Upper lobe of left lung (tissue), 6 donors: ENCODE measurements at regions not wholly inside any gene's neighbourhood (a gene's known extent, or its start where the extent isn't known, plus 50 kb on each side); places are given as distances from the start of the nearest gene placed in this dataset.

Experiments used
- ATAC-seq, 2 donors: fragments of 200-7000 bp; cut with Tn5 transposase; one replicate each; pipeline ENCODE4 v1.9.1; 2022; ENCODE audit warnings: mild to moderate bottlenecking in 2 of 2, moderate library complexity in 2 of 2; ENCODE audit not compliant: low FRiP score in 2 of 2
- DNase-seq, 2 donors: peaks; one replicate each; pipeline ENCODE4 v3.0.0-alpha.2; 2019 to 2020
- H3K27ac ChIP-seq, 4 donors: fragments of 200-600 bp; sonication (generic); one replicate each; pipeline ENCODE4 v1.5.1; 2016 to 2019
- H3K27me3 ChIP-seq, 4 donors: fragments of 200-600 bp; sonication (generic); one replicate each; pipeline ENCODE4 v1.5.1; 2017 to 2019
- H3K36me3 ChIP-seq, 4 donors: fragments of 200-600 bp; sonication (generic); one replicate each; pipeline ENCODE4 v1.5.1; 2016 to 2019
- H3K4me1 ChIP-seq, 4 donors: fragments of 200-600 bp; sonication (generic); one replicate each; pipeline ENCODE4 v1.5.1; 2018 to 2019
- H3K4me3 ChIP-seq, 4 donors: fragments of 200-600 bp; sonication (generic); one replicate each; pipeline ENCODE4 v1.5.1; 2017 to 2019; ENCODE audit warnings: mild to moderate bottlenecking in 2 of 4, moderate library complexity in 1 of 4
- H3K9me3 ChIP-seq, 4 donors: fragments of 200-600 bp; sonication (generic); one replicate each; pipeline ENCODE4 v1.5.1; 2018 to 2019
- CTCF ChIP-seq, 6 experiments: fragments of 450-650 bp in 4 of 6; fragments of 200-600 bp in 2 of 6; sonication (generic) in 2 of 6; IDR thresholded peaks; one replicate each; pipeline ENCODE4 v1.5.1; 2016 to 2019; ENCODE audit warnings: antibody characterized with exemption in 6 of 6
- EP300 ChIP-seq, 4 donors: sonication (generic); formaldehyde crosslinking; IDR thresholded peaks; one replicate each; pipeline ENCODE4 v1.5.1; 2017; ENCODE audit warnings: antibody characterized with exemption in 4 of 4, control low read depth in 2 of 4
- POLR2A ChIP-seq, 4 donors: fragments of 450-650 bp; IDR thresholded peaks; one replicate each; pipeline ENCODE4 v1.5.1; 2016 to 2017; ENCODE audit warnings: antibody characterized with exemption in 4 of 4, mild to moderate bottlenecking in 2 of 4
- POLR2AphosphoS5 ChIP-seq, 2 donors: sonication (generic); formaldehyde crosslinking; IDR thresholded peaks; one replicate each; pipeline ENCODE4 v1.5.1; 2017; ENCODE audit warnings: antibody characterized with exemption in 2 of 2
- WGBS, 2 donors: methylation state at CpG; one replicate each; pipeline ENCODE4 v1.1.5; 2017 to 2018; 5-methylcytosine and 5-hydroxymethylcytosine counted together
- donor health status: DM: no; HTN: no; CAD: no; lungs with moderate emphysema.
- donor health status: DM: no; HTN: yes; CAD: no; lungs with severe emphysema.

DNA sequence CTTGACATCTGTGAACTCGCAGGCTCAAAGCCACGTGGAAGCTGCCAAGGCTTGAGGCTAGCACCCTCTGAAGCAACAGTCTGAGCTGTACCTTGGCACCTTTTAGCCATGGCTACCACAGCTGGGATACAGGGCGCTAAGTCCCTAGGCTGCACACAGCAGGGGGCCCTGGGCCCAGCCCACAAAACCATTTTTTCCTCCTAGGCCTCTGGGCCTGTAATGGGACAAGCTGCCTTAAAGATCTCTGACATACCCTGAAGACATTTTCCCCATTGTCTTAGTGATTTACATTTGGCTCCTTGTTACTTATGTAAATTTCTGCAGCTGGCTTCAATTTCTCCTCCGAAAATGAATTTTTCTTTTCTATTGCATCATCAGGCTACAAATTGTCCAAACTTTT is 455.9 kb downstream of the TDRD3 start:
- Histone ChIP-seq H3K27me3 (no peaks in the 10 kb centered on the region), H3K9me3 (peaks cover 0 to 14% (median 4%) of the 10 kb centered on the region in 4 donors), H3K4me3 (no peak overlapping the region), H3K4me1 (no peaks in the 10 kb centered on the region), H3K27ac (no peak overlapping the region), H3K36me3 (no peaks in the 10 kb centered on the region)
- 80 to 91% methylated on average over 4 of the region's 4 CpGs for WGBS, 2 donors
- ATAC-seq (no peak), DNase-seq (no peak)
- TF ChIP-seq CTCF (IDR thresholded peaks at IDR 0.05) (no peak), POLR2A (IDR thresholded peaks at IDR 0.05) (no peak), EP300 (IDR thresholded peaks at IDR 0.05) (no peak), POLR2AphosphoS5 (IDR thresholded peaks at IDR 0.05) (no peak)

DNA sequence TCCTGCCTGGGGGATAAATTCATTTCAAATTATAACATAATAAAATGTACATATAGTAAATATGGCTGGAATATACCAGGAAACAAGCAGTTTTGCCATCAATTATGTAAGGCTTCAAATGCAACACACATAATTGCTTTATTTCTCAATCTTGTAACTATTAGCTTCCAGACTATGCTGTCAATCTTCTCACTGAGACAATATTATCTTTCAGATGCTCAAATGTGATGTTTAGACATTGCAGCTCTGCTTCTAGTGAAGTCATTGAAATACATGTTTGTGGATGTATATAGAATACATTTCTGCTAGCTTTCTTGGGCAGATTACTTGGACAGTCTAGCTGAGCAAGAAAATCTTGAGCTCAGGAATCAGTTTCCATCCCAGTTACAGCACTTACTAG is 454.4 kb downstream of the TDRD3 start:
- Histone ChIP-seq H3K4me1 (no peaks in the 10 kb centered on the region), H3K36me3 (no peaks in the 10 kb centered on the region), H3K9me3 (peaks cover 0 to 14% (median 5%) of the 10 kb centered on the region in 4 donors), H3K27me3 (no peaks in the 10 kb centered on the region), H3K27ac (no peak overlapping the region), H3K4me3 (no peak overlapping the region)
- TF ChIP-seq EP300 (IDR thresholded peaks at IDR 0.05) (no peak), POLR2A (IDR thresholded peaks at IDR 0.05) (no peak), CTCF (IDR thresholded peaks at IDR 0.05) (no peak), POLR2AphosphoS5 (IDR thresholded peaks at IDR 0.05) (no peak)
- no peak for DNase-seq
- ATAC-seq, result no peak

DNA sequence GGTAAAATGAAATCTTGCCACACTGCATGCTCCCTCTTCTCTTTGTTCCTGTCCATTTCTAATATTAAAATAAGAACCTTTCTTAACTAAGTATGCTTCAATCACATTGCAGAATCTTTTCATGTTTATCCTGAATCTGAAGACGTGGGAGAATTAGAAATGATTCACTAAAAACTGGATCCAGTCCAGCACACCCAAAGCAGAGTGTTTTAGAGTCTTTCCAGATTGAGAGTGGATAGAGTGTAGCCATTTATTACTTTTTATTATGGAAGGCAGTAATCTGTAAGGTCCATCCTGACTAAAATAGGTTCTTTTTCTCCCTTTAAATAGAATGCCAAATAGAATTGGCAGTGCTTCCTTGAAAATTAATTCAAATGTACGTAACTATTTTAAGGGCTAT is 453.5 kb downstream of the TDRD3 start:
- TF ChIP-seq EP300 (IDR thresholded peaks at IDR 0.05), result no peak
- no peak for TF ChIP-seq CTCF (IDR thresholded peaks at IDR 0.05)
- TF ChIP-seq POLR2AphosphoS5 (IDR thresholded peaks at IDR 0.05), result no peak
- TF ChIP-seq POLR2A (IDR thresholded peaks at IDR 0.05), result no peak
- Histone ChIP-seq H3K4me1 (no peaks in the 10 kb centered on the region), H3K4me3 (no peak overlapping the region), H3K27me3 (no peaks in the 10 kb centered on the region), H3K27ac (no peak overlapping the region), H3K36me3 (no peaks in the 10 kb centered on the region), H3K9me3 (peaks cover 0 to 14% (median 5%) of the 10 kb centered on the region in 4 donors)
- DNase-seq, result no peak
- no peak for ATAC-seq
- 48 to 59% methylated on average over 2 of the region's 2 CpGs for WGBS, 2 donors

DNA sequence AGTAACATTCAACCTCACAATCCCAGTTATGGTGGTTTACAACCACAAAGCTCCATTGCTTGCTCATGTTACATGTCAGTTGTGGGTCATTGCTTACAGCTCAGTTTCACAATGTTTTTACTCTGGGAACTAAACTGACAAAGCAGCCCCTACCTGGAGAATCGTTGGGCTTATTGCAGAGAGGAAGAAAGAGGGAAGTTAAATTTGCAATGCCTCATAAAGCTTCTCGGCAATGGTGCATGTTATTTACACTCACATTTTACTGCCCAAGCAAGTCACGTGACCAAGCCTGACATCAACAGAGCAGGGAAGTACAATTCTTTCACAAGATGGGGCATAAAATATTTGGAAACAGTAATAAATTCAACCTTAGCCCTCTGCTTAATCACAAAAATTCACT is 441.6 kb downstream of the TDRD3 start:
- no peaks in the 10 kb centered on the region for H3K4me1 ChIP-seq
- H3K9me3 ChIP-seq, result no peaks in the 10 kb centered on the region
- H3K4me3 ChIP-seq, result no peak overlapping the region
- DNase-seq (no peak), ATAC-seq (no peak)
- no peak overlapping the region for H3K27ac ChIP-seq
- WGBS, 2 donors, result 52 to 55% methylated on average over 3 of the region's 3 CpGs
- H3K36me3 ChIP-seq, result no peaks in the 10 kb centered on the region
- no peak for TF ChIP-seq POLR2A (IDR thresholded peaks at IDR 0.05)
- no peak for TF ChIP-seq EP300 (IDR thresholded peaks at IDR 0.05)
- TF ChIP-seq CTCF (IDR thresholded peaks at IDR 0.05), result no peak
- TF ChIP-seq POLR2AphosphoS5 (IDR thresholded peaks at IDR 0.05), result no peak
- H3K27me3 ChIP-seq, result no peaks in the 10 kb centered on the region

DNA sequence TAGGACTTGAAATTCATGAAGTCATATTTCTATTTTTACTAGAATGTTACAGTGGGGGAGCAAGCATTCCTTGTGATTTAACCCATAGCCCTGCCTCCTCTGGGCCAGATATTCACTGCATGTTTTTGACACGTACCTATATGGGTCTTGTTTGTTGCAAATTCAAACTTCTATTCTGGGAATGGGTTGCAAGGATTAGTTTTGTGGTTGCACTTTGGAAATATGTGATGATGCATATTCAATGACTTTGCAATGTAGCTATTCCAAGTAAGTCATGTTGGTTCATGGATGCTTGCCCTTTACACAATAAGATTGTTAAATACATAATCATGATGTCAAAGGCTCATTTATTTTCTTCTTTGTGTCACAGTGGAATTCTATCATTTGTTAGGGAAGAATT is 440.8 kb downstream of the TDRD3 start:
- no peak overlapping the region for H3K27ac ChIP-seq
- no peaks in the 10 kb centered on the region for H3K9me3 ChIP-seq
- peak in 1 of 2 donors; percentile 38 for ATAC-seq
- no peaks in the 10 kb centered on the region for H3K4me1 ChIP-seq
- no peak for DNase-seq
- TF ChIP-seq POLR2A (IDR thresholded peaks at IDR 0.05) (no peak), POLR2AphosphoS5 (IDR thresholded peaks at IDR 0.05) (peak in 1 of 2 donors; percentile 36)
- 56 to 57% methylated on average over 1 of the region's 1 CpG for WGBS, 2 donors
- H3K36me3 ChIP-seq, result no peaks in the 10 kb centered on the region
- H3K27me3 ChIP-seq, result no peaks in the 10 kb centered on the region
- H3K4me3 ChIP-seq, result no peak overlapping the region
